H1 (cell line): ENCODE measurements at regions not wholly inside any gene's neighbourhood (a gene's known extent, or its start where the extent isn't known, plus 50 kb on each side); places are given as distances from the start of the nearest gene placed in this dataset.

Experiments
- ASH2L ChIP-seq: fragments of 200-600, 300-600 bp; sonication (generic); IDR thresholded peaks from one replicate; pipeline ENCODE4 v1.7.1; 2017; ENCODE audit warnings: low read length
- ATF2 ChIP-seq: IDR thresholded peaks from 2 replicates; pipeline ENCODE4 v1.6.1; 2012; ENCODE audit warnings: low read length, inconsistent platforms
- CTCF ChIP-seq, 3 experiments: IDR thresholded peaks; 1 replicate in 2 of 3; 2 replicates in 1 of 3; pipeline versions ENCODE4 v1.5.1 to v1.6.1; 2011; ENCODE audit warnings: low read length in 3 of 3, mild to moderate bottlenecking in 3 of 3, inconsistent platforms in 2 of 3, low read depth in 1 of 3, moderate library complexity in 1 of 3; ENCODE audit not compliant: insufficient read depth in 1 of 3; ENCODE audit errors: control extremely low read depth in 1 of 3
- EP300 ChIP-seq, 2 experiments: IDR thresholded peaks; 1 replicate in 1 of 2; 2 replicates in 1 of 2; pipeline ENCODE4 v1.6.1; 2011 to 2012; ENCODE audit warnings: low read depth in 2 of 2, low read length in 2 of 2, mild to moderate bottlenecking in 2 of 2, borderline replicate concordance in 1 of 2, inconsistent platforms in 1 of 2, moderate library complexity in 1 of 2
- EZH2 ChIP-seq: fragments of 200-600 bp; sonication (generic); IDR thresholded peaks from 2 replicates; pipeline ENCODE4 v1.7.1; 2012; ENCODE audit warnings: low read depth, mild to moderate bottlenecking, moderate library complexity, low read length, inconsistent platforms; ENCODE audit not compliant: severe bottlenecking
- HDAC6 ChIP-seq: IDR thresholded peaks from one replicate; pipeline ENCODE4 v1.7.1; 2012; ENCODE audit warnings: low read depth, mild to moderate bottlenecking, inconsistent platforms, low read length, moderate library complexity
- JUN ChIP-seq: IDR thresholded peaks from 2 replicates; pipeline ENCODE4 v1.6.1; 2011; ENCODE audit warnings: low read depth, mild to moderate bottlenecking, improper control_type of control experiment, low read length
- POLR2A ChIP-seq, 2 experiments: IDR thresholded peaks; 1 replicate in 1 of 2; 2 replicates in 1 of 2; pipeline ENCODE4 v1.6.1; 2011; ENCODE audit warnings: low read depth in 2 of 2, low read length in 2 of 2, mild to moderate bottlenecking in 2 of 2; ENCODE audit errors: control extremely low read depth in 1 of 2
- POLR2AphosphoS5 ChIP-seq: IDR thresholded peaks from 2 replicates; pipeline ENCODE4 v1.6.1; 2011; ENCODE audit warnings: low read depth, low read length
- RFX5 ChIP-seq: IDR thresholded peaks from 2 replicates; pipeline ENCODE4 v1.6.1; 2011; ENCODE audit warnings: low read depth, low read length, improper control_type of control experiment, borderline replicate concordance
- SP2 ChIP-seq: IDR thresholded peaks from 2 replicates; pipeline ENCODE4 v1.6.1; 2012; ENCODE audit warnings: mild to moderate bottlenecking, low read length, inconsistent platforms

- TF ChIP-seq JUN (no peak), EZH2 (no peak), CTCF (IDR thresholded peaks at IDR 0.05; ENCODE audit: control extremely low read depth in 1 of 3, insufficient read depth in 1 of 3, low read depth in 1 of 3, low read length in 3 of 3) (no peak), POLR2A (IDR thresholded peaks at IDR 0.05; ENCODE audit: control extremely low read depth in 1 of 2, low read depth in 2 of 2, low read length in 2 of 2) (no peak), ASH2L (no peak), EP300 (IDR thresholded peaks at IDR 0.05; ENCODE audit: borderline replicate concordance in 1 of 2, low read depth in 2 of 2, low read length in 2 of 2) (no peak), POLR2AphosphoS5 (no peak), ATF2 (no peak), RFX5 (no peak), SP2 (no peak), HDAC6 (no peak)
Observed at GRCh38 chr3:55357796-55358195, 129.3 kb downstream of the WNT5A start.
